ENCODE measurements at regions not wholly inside any gene's neighbourhood (a gene's known extent, or its start where the extent isn't known, plus 50 kb on each side); places are given as distances from the start of the nearest gene placed in this dataset.

DNA sequence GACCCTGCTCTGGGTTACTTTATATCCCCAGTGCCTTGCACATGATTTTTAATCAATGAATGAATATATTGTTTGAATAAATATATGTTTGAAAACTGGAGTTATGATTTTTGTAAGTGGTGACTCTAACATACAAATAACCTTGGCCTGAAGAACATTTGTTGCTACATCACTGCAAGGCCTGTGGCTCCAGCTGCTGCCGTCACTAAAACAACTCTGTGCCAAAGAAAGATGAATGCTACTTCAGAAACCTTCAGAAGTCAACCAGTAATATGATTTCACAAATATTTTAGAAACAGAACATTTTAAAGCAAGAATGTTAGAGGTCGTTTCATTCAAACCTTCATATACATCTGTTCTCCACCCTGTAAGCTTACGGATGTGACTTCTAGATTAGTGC lies 60.6 kb upstream of the SEC16B start:
- Histone ChIP-seq H3K4me3 (no peak overlapping the region), H3K27ac (no peak overlapping the region)
- TF ChIP-seq, protein P1, sequence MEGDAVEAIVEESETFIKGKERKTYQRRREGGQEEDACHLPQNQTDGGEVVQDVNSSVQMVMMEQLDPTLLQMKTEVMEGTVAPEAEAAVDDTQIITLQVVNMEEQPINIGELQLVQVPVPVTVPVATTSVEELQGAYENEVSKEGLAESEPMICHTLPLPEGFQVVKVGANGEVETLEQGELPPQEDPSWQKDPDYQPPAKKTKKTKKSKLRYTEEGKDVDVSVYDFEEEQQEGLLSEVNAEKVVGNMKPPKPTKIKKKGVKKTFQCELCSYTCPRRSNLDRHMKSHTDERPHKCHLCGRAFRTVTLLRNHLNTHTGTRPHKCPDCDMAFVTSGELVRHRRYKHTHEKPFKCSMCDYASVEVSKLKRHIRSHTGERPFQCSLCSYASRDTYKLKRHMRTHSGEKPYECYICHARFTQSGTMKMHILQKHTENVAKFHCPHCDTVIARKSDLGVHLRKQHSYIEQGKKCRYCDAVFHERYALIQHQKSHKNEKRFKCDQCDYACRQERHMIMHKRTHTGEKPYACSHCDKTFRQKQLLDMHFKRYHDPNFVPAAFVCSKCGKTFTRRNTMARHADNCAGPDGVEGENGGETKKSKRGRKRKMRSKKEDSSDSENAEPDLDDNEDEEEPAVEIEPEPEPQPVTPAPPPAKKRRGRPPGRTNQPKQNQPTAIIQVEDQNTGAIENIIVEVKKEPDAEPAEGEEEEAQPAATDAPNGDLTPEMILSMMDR (IDR thresholded peaks at IDR 0.05), result no peak
- no peak for DNase-seq (ENCODE audit: low spot score)

DNA sequence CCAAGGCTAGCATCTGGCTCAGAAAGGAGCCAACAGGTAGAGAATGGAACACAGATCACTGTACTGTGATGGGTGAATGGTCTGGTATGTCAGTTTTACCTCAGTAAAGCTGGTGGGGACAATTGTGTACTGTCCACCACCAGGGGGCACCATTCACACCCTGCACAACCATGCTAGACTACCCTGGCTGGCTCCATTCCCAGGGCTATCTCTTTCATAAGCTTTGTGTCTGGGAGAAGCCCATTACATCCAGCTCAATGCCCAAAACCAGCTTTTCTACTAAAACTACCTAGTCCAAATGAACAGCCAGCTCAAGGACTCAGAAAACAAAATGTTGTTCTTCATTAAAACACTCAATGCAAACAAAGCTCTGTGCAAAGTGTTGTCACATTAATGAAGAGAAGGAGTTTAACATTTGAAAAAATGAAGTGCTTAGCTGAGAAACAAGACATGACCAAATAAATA lies 62.0 kb upstream of the RASAL2 start:
- TF ChIP-seq, protein P1 (IDR thresholded peaks at IDR 0.05), result peak; percentile 87
- H3K27ac ChIP-seq, result no peak overlapping the region

DNA sequence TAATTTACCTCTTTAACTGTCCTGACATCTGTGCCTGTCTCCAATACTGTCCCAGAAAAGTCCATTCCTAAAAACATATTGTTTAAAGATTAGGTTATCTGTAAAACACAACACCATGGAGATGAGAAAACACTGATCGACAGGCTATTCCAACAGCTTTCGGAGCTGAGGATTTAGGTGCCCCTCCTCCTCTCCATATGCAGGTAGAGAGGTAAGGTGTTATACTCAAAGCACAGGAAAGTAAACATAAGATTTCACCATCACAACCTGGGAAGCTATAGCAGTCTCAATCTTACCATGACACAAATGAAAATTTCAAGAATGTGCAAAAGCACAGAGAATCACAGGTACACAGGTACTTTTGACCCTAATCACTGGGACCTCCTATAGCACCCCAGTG lies 60.9 kb upstream of the RASAL2 start:
- H3K4me3 ChIP-seq, result no peak overlapping the region
- DNase-seq (ENCODE audit: low spot score), result no peak
- TF ChIP-seq, protein P1 (IDR thresholded peaks at IDR 0.05), result no peak
- H3K27ac ChIP-seq, result no peak overlapping the region

More for the DNA sequence above, 62.0 kb upstream of the RASAL2 start:
- peak; percentile 82 for DNase-seq (ENCODE audit: low spot score)
- no peak overlapping the region for H3K4me3 ChIP-seq

DNA sequence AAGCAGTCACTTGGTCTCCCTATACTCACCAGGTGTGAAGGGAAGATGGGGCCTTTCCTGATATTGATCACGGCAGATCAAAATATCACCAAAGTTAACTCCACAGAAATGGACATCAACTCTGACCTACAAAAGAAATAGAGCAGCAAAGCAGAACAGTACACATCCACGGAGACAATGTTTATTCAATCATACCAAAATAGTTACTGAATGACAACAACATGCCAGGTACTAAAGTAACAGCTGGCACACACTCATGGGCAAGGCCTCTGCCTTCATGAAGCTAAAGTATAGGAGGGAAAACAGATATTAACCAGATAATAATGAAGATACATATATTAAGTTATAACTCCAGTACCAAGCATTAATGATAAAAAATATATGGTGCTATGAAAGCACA lies 59.2 kb upstream of the RASAL2 start:
- DNase-seq (ENCODE audit: low spot score), result no peak
- Histone ChIP-seq H3K27ac (no peak overlapping the region), H3K4me3 (no peak overlapping the region)
- TF ChIP-seq, protein P1 (IDR thresholded peaks at IDR 0.05), result no peak

DNA sequence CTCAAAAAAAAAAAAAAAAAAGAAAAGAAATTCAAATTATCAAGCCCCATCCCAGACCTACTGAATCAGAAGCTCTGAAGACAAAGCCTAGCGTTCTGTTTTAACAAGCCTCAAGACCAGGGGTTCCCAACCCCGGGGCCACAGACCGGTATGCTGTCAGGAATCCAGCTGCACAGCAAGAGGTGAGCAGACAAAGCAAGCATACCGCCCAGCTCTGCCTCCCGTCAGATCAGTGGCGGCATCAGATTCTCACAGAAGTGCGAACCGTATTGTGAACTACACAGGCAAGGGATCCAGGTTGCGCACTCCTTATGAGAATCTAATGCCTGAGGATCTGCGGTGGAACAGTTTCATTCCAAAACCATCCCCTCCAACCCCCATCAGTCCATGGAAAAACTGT lies 57.8 kb upstream of the RASAL2 start:
- Histone ChIP-seq H3K27ac (no peak overlapping the region), H3K4me3 (no peak overlapping the region)
- DNase-seq (ENCODE audit: low spot score), result no peak
- TF ChIP-seq, protein P1 (IDR thresholded peaks at IDR 0.05), result no peak

DNA sequence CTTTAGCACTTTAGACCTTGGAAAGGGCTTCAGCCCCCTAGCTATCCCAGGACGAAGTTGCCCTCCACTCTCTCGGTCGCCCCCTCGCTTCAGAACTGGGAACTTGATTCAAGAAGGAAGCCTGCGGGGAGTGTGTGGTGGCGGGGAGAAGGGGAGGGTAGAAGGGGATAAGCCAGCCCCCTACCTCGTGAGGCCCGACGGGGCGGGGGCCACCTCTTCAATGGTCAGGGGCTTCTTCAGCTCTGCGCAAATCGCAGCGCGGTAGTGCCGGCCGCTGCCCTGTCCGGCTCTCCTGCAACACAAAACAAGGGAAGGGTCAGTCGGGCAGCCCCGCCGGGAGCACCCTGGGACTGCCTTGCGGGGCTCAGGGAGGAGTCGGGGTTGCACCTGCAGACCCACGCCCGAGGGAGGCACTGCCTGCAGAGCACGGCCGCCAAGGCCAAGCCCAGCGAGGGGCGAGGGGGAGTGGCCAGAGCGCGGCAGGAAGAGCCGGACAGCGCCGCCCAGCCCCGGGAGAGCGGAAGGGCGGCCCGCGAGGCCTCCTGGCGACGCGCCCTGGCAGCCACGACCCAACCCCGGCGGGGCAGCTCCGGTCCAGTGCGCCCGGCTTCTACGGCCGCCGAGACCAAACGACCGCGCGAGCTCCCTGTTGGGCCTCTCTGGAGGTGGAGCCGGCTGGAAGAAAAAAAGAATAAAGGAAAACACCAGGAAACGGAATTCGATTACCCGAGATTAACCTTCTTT lies 56.2 kb upstream of the RASAL2 start:
- peak; percentile 87 for DNase-seq (ENCODE audit: low spot score)
- H3K4me3 ChIP-seq, result peak overlapping the region; percentile 80
- TF ChIP-seq, protein P1 (IDR thresholded peaks at IDR 0.05), result no peak
- peak overlapping the region; percentile 67 to 82 for H3K27ac ChIP-seq

DNA sequence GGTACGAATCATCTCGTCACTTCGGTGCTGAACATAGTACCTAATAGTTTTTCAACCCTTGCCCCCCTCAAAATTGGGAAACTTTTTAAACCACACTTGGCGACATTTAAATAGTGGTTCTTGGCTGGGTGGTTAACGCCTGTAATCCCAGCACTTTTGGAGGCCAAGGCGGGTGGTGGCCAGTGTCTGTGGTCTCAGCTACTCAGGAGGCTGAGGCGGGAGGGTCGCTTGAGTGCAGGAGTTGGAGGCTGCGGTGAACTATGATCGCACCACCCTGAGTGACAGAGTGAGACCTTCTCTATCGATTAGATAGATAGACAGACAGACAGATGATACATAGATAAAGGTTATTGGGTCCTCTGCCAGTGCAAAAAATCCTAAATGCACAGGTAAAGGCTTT lies 55.5 kb upstream of the RASAL2 start:
- TF ChIP-seq, protein P1 (IDR thresholded peaks at IDR 0.05), result no peak
- Histone ChIP-seq H3K27ac (peak overlapping the region; percentile 67 to 82), H3K4me3 (peak overlapping the region; percentile 80)
- DNase-seq (ENCODE audit: low spot score), result no peak

Measured in coronary artery (tissue), 2 donors.